SK-N-SH treated with all-trans-retinoic acid at 6 μM for 48 hours (cell line): ENCODE measurements at regions not wholly inside any gene's neighbourhood (a gene's known extent, or its start where the extent isn't known, plus 50 kb on each side); places are given as distances from the start of the nearest gene placed in this dataset.

Source experiments
- ATAC-seq: fragments of 200-7000 bp; cut with Tn5 transposase; 3 replicates; pipeline ENCODE4 v1.9.1; 2020; ENCODE audit warnings: mild to moderate bottlenecking, moderate library complexity
- ARNTL ChIP-seq: fragments of 450-650 bp; formaldehyde crosslinking; IDR thresholded peaks from 2 replicates; pipeline ENCODE4 v1.5.0; 2020; ENCODE audit warnings: low read depth, mild to moderate bottlenecking, moderate library complexity, borderline replicate concordance
- BACH2 ChIP-seq: fragments of 250-450 bp; sonication (Bioruptor Pico); IDR thresholded peaks from 2 replicates; pipeline ENCODE4 v1.9.0; 2021; ENCODE audit warnings: mild to moderate bottlenecking, borderline replicate concordance
- CSDC2 ChIP-seq: fragments of 250-450 bp; sonication (Bioruptor Pico); IDR thresholded peaks from 2 replicates; pipeline ENCODE4 v1.5.0; 2020; ENCODE audit warnings: mild to moderate bottlenecking, moderate library complexity
- ESRRG ChIP-seq: fragments of 250-450 bp; sonication (Bioruptor Pico); IDR thresholded peaks from 2 replicates; pipeline ENCODE4 v1.6.1; 2021; ENCODE audit warnings: mild to moderate bottlenecking
- GLIS3 ChIP-seq: fragments of 250-450 bp; sonication (Bioruptor Pico); IDR thresholded peaks from 2 replicates; pipeline ENCODE4 v1.5.0; 2020; ENCODE audit warnings: mild to moderate bottlenecking, moderate library complexity
- OSR1 ChIP-seq: fragments of 250-450 bp; sonication (Bioruptor Pico); IDR thresholded peaks from 2 replicates; pipeline ENCODE4 v1.8.0; 2022; ENCODE audit warnings: moderate library complexity, mild to moderate bottlenecking, inconsistent platforms
- RARB ChIP-seq: fragments of 250-450 bp; sonication (Bioruptor Pico); IDR thresholded peaks from 2 replicates; pipeline ENCODE4 v1.8.0; 2021; ENCODE audit warnings: mild to moderate bottlenecking, moderate library complexity
- SNAI2 ChIP-seq: fragments of 250-450 bp; sonication (Bioruptor Pico); IDR thresholded peaks from 2 replicates; pipeline ENCODE4 v1.5.0; 2020; ENCODE audit warnings: mild to moderate bottlenecking, moderate library complexity
- TCF4 ChIP-seq: fragments of 250-450 bp; sonication (Bioruptor Pico); IDR thresholded peaks from 2 replicates; pipeline ENCODE4 v1.8.0; 2021; ENCODE audit warnings: mild to moderate bottlenecking, moderate library complexity, borderline replicate concordance
- TOX ChIP-seq: fragments of 250-450 bp; sonication (Bioruptor Pico); IDR thresholded peaks from 2 replicates; pipeline ENCODE4 v1.8.0; 2021; ENCODE audit warnings: mild to moderate bottlenecking, moderate library complexity, borderline replicate concordance
- ZFP3 ChIP-seq: fragments of 250-450 bp; sonication (Bioruptor Pico); IDR thresholded peaks from 2 replicates; pipeline ENCODE4 v1.5.0; 2020; ENCODE audit warnings: mild to moderate bottlenecking, moderate library complexity
- ZFP30 ChIP-seq: fragments of 450-650 bp; formaldehyde crosslinking; IDR thresholded peaks from 2 replicates; pipeline ENCODE4 v1.5.0; 2022; ENCODE audit warnings: mild to moderate bottlenecking, moderate library complexity
- ZNF70 ChIP-seq: fragments of 450-650 bp; formaldehyde crosslinking; IDR thresholded peaks from 2 replicates; pipeline ENCODE4 v1.5.0; 2020; ENCODE audit warnings: mild to moderate bottlenecking, moderate library complexity
- ZNF8 ChIP-seq: fragments of 450-650 bp; formaldehyde crosslinking; IDR thresholded peaks from 2 replicates; pipeline ENCODE4 v1.5.0; 2020; ENCODE audit warnings: mild to moderate bottlenecking, moderate library complexity
- TF ChIP-seq, protein P1 (sequence below): fragments of 250-450 bp; sonication (Bioruptor Pico); IDR thresholded peaks from 2 replicates; pipeline ENCODE4 v1.5.0; 2020; ENCODE audit warnings: mild to moderate bottlenecking, moderate library complexity
- TF ChIP-seq, protein P2 (sequence below): fragments of 250-450 bp; sonication (Bioruptor Pico); IDR thresholded peaks from 2 replicates; pipeline ENCODE4 v1.8.0; 2020; ENCODE audit warnings: mild to moderate bottlenecking, moderate library complexity, borderline replicate concordance
- TF ChIP-seq, protein P3 (sequence below): fragments of 250-450 bp; sonication (Bioruptor Pico); IDR thresholded peaks from 2 replicates; pipeline ENCODE4 v1.5.1; 2020; ENCODE audit warnings: low read depth, mild to moderate bottlenecking, moderate library complexity
- TF ChIP-seq, protein P4 (sequence below): fragments of 250-450 bp; sonication (Bioruptor Pico); IDR thresholded peaks from 2 replicates; pipeline ENCODE4 v1.5.1; 2021; ENCODE audit warnings: mild to moderate bottlenecking, moderate library complexity
- TF ChIP-seq, protein P5 (sequence below): fragments of 250-450 bp; sonication (Bioruptor Pico); IDR thresholded peaks from 2 replicates; pipeline ENCODE4 v1.8.0; 2021; ENCODE audit warnings: low read depth, mild to moderate bottlenecking, moderate library complexity, borderline replicate concordance

DNA sequence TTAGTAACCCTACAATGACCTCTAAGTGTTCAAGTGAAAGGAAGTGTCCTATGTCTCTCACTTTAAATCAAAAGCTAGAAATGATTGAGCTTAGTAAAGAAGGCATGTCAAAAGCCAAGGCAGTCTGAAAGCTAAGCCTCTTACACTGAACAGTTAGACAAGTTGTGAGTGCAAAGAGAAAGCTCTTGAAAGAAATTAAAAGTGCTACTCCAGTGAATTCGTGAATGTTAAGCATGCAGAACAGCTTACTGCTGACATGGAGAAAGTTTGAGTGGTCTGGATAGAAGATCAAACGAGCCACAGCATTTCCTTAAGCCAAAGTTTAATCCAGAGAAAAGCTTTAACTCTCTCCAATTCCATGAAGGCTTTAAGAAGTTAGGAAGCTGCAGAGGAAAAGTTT is 373.7 kb downstream of the NR4A2 start:
- no peak for ATAC-seq

DNA sequence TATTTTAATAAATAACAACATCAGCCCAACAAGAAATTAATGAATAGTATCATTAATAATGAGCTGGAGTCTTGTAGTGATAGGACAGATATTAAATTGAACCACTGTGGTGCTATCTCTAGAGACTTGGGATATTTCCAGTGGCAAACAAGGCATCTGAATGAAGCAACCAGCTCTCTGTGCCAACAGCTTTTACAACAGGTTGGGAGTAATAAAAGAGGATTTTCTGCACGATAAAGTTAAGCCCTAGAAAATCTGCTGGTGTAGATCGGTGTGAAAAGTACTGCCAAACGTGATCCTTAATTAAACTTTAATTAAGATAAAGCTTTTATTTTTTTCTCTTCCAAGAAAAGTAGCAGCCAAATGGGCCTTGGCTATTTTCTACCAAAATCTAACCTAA is 385.5 kb downstream of the NR4A2 start:
- TF ChIP-seq TOX (CRISPR knock-in tag) = no peak
- TF ChIP-seq, protein P1, sequence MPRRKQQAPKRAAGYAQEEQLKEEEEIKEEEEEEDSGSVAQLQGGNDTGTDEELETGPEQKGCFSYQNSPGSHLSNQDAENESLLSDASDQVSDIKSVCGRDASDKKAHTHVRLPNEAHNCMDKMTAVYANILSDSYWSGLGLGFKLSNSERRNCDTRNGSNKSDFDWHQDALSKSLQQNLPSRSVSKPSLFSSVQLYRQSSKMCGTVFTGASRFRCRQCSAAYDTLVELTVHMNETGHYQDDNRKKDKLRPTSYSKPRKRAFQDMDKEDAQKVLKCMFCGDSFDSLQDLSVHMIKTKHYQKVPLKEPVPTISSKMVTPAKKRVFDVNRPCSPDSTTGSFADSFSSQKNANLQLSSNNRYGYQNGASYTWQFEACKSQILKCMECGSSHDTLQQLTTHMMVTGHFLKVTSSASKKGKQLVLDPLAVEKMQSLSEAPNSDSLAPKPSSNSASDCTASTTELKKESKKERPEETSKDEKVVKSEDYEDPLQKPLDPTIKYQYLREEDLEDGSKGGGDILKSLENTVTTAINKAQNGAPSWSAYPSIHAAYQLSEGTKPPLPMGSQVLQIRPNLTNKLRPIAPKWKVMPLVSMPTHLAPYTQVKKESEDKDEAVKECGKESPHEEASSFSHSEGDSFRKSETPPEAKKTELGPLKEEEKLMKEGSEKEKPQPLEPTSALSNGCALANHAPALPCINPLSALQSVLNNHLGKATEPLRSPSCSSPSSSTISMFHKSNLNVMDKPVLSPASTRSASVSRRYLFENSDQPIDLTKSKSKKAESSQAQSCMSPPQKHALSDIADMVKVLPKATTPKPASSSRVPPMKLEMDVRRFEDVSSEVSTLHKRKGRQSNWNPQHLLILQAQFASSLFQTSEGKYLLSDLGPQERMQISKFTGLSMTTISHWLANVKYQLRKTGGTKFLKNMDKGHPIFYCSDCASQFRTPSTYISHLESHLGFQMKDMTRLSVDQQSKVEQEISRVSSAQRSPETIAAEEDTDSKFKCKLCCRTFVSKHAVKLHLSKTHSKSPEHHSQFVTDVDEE (CRISPR knock-in tag) = no peak
- TF ChIP-seq, all 23 proteins: peak for 0
- no peak for ATAC-seq

More for the DNA sequence above, 373.7 kb downstream of the NR4A2 start:
- TF ChIP-seq ZNF70 = no peak
- TF ChIP-seq, protein P1 (CRISPR knock-in tag) = no peak
- no peak for TF ChIP-seq RARB
- TF ChIP-seq ESRRG (CRISPR knock-in tag) = no peak
- TF ChIP-seq, protein P2, sequence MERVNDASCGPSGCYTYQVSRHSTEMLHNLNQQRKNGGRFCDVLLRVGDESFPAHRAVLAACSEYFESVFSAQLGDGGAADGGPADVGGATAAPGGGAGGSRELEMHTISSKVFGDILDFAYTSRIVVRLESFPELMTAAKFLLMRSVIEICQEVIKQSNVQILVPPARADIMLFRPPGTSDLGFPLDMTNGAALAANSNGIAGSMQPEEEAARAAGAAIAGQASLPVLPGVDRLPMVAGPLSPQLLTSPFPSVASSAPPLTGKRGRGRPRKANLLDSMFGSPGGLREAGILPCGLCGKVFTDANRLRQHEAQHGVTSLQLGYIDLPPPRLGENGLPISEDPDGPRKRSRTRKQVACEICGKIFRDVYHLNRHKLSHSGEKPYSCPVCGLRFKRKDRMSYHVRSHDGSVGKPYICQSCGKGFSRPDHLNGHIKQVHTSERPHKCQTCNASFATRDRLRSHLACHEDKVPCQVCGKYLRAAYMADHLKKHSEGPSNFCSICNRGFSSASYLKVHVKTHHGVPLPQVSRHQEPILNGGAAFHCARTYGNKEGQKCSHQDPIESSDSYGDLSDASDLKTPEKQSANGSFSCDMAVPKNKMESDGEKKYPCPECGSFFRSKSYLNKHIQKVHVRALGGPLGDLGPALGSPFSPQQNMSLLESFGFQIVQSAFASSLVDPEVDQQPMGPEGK (CRISPR knock-in tag) = no peak
- no peak for TF ChIP-seq GLIS3
- no peak for TF ChIP-seq ZFP3 (CRISPR knock-in tag)
- TF ChIP-seq TCF4 (CRISPR knock-in tag) = no peak
- no peak for TF ChIP-seq ZFP30 (CRISPR knock-in tag)
- TF ChIP-seq ARNTL = no peak
- TF ChIP-seq BACH2 (CRISPR knock-in tag) = no peak
- no peak for TF ChIP-seq TOX (CRISPR knock-in tag)
- no peak for TF ChIP-seq CSDC2 (CRISPR knock-in tag)
- TF ChIP-seq, all 23 proteins: peak for 0

DNA sequence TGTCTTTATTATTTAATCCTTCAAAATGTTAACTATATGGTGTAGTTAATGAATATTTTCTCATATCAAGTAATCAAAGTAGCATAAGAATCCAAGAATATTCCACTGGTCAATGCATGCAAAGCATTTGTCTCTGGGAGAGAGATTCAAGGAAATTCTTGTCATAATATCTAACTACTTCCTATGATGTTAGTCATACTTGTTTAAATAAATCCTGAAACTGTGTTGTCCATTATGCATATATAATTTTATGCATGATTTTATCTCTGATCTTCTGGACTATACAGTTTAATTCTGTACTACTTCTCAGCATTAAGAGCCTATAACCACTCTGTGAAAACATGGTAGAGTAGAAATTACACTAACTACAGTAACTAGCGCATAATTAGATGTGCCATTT is 388.3 kb downstream of the NR4A2 start:
- ATAC-seq = no peak
- no peak for TF ChIP-seq ESRRG (CRISPR knock-in tag)
- no peak for TF ChIP-seq ZNF8
- TF ChIP-seq, protein P3, sequence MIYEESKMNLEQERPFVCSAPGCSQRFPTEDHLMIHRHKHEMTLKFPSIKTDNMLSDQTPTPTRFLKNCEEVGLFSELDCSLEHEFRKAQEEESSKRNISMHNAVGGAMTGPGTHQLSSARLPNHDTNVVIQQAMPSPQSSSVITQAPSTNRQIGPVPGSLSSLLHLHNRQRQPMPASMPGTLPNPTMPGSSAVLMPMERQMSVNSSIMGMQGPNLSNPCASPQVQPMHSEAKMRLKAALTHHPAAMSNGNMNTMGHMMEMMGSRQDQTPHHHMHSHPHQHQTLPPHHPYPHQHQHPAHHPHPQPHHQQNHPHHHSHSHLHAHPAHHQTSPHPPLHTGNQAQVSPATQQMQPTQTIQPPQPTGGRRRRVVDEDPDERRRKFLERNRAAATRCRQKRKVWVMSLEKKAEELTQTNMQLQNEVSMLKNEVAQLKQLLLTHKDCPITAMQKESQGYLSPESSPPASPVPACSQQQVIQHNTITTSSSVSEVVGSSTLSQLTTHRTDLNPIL (CRISPR knock-in tag) = no peak
- no peak for TF ChIP-seq TOX (CRISPR knock-in tag)
- TF ChIP-seq, protein P1 (CRISPR knock-in tag) = no peak
- TF ChIP-seq ZNF70 = no peak
- TF ChIP-seq, protein P4, sequence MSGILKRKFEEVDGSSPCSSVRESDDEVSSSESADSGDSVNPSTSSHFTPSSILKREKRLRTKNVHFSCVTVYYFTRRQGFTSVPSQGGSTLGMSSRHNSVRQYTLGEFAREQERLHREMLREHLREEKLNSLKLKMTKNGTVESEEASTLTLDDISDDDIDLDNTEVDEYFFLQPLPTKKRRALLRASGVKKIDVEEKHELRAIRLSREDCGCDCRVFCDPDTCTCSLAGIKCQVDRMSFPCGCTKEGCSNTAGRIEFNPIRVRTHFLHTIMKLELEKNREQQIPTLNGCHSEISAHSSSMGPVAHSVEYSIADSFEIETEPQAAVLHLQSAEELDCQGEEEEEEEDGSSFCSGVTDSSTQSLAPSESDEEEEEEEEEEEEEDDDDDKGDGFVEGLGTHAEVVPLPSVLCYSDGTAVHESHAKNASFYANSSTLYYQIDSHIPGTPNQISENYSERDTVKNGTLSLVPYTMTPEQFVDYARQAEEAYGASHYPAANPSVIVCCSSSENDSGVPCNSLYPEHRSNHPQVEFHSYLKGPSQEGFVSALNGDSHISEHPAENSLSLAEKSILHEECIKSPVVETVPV (CRISPR knock-in tag) = no peak
- TF ChIP-seq BACH2 (CRISPR knock-in tag) = no peak
- TF ChIP-seq SNAI2 (CRISPR knock-in tag) = no peak
- no peak for TF ChIP-seq OSR1 (CRISPR knock-in tag)
- TF ChIP-seq, protein P5, sequence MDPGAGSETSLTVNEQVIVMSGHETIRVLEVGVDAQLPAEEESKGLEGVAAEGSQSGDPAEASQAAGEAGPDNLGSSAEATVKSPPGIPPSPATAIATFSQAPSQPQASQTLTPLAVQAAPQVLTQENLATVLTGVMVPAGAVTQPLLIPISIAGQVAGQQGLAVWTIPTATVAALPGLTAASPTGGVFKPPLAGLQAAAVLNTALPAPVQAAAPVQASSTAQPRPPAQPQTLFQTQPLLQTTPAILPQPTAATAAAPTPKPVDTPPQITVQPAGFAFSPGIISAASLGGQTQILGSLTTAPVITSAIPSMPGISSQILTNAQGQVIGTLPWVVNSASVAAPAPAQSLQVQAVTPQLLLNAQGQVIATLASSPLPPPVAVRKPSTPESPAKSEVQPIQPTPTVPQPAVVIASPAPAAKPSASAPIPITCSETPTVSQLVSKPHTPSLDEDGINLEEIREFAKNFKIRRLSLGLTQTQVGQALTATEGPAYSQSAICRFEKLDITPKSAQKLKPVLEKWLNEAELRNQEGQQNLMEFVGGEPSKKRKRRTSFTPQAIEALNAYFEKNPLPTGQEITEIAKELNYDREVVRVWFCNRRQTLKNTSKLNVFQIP (CRISPR knock-in tag) = no peak
- TF ChIP-seq, protein P2 (CRISPR knock-in tag) = no peak
- TF ChIP-seq CSDC2 (CRISPR knock-in tag) = no peak
- TF ChIP-seq, all 23 proteins: peak for 0
